PC-3 (cell line): ENCODE measurements at regions not wholly inside any gene's neighbourhood (a gene's known extent, or its start where the extent isn't known, plus 50 kb on each side); places are given as distances from the start of the nearest gene placed in this dataset.

Experiments used
- ATAC-seq: fragments of 200-7000 bp; cut with Tn5 transposase; 2 replicates; pipeline ENCODE4 v1.9.1; 2020; ENCODE audit warnings: mild to moderate bottlenecking, moderate library complexity
- BruUV-seq: library from RNA; stranded (reverse); fragments of 400-500 nt; replicated peaks from 2 replicates; lab custom pipeline; 2021; lab: Mats Ljungman, UMichigan
- CTCF ChIA-PET: fragments of 300-600 bp; sonication (Branson Sonifier 250); formaldehyde crosslinking; loops from one replicate; lab custom pipeline; 2022; ENCODE audit warnings: antibody characterized with exemption; lab: Charles Lee
- POLR2A ChIA-PET: fragments of 300-600 bp; sonication (Branson Sonifier 250); formaldehyde crosslinking; loops from one replicate; lab custom pipeline; 2022; ENCODE audit warnings: antibody characterized with exemption; ENCODE audit not compliant: unreplicated experiment; lab: Charles Lee
- DNase-seq: peaks from one replicate; pipeline ENCODE4 v3.0.0-alpha.2; 2015
- H2AFZ ChIP-seq: fragments of 300-600 bp; sonication (generic); 2 replicates; pipeline ENCODE4 v1.6.0; 2016; ENCODE audit warnings: antibody characterized with exemption, low read length
- H3F3A ChIP-seq: fragments of 300-600 bp; sonication (generic); one replicate; pipeline ENCODE4 v1.6.0; 2017; ENCODE audit warnings: antibody characterized with exemption, low read length, control low read depth, mild to moderate bottlenecking; ENCODE audit not compliant: unreplicated experiment
- H3K27ac ChIP-seq: fragments of 300-600 bp; sonication (generic); 2 replicates; pipeline ENCODE4 v1.5.1; 2016; ENCODE audit warnings: mild to moderate bottlenecking, low read length
- H3K27me3 ChIP-seq: fragments of 300-600 bp; sonication (generic); 2 replicates; pipeline ENCODE4 v1.6.1; 2016; ENCODE audit warnings: low read length, mixed read lengths
- H3K36me3 ChIP-seq: fragments of 300-600 bp; sonication (generic); 2 replicates; pipeline ENCODE4 v1.6.1; 2016; ENCODE audit warnings: low read depth, mixed run types, low read length, mixed read lengths
- H3K4me1 ChIP-seq: fragments of 300-600 bp; sonication (generic); 2 replicates; pipeline ENCODE4 v1.5.1; 2016; ENCODE audit warnings: low read length; ENCODE audit not compliant: insufficient read depth
- H3K4me2 ChIP-seq: fragments of 300-600 bp; sonication (generic); 2 replicates; pipeline ENCODE4 v1.6.0; 2016; ENCODE audit warnings: low read length
- H3K4me3 ChIP-seq: fragments of 300-600 bp; sonication (generic); 2 replicates; pipeline ENCODE4 v1.5.1; 2016; ENCODE audit warnings: mild to moderate bottlenecking, low read length, mixed read lengths
- H3K79me2 ChIP-seq: fragments of 300-600 bp; sonication (generic); 2 replicates; pipeline ENCODE4 v1.6.1; 2017; ENCODE audit warnings: low read length, mixed read lengths
- H3K9ac ChIP-seq: fragments of 300-600 bp; sonication (generic); 2 replicates; pipeline ENCODE4 v1.6.0; 2016; ENCODE audit warnings: mild to moderate bottlenecking, low read length
- H3K9me2 ChIP-seq: fragments of 300-600 bp; sonication (generic); replicated peaks from 2 replicates; pipeline ENCODE4 v1.6.1; 2016; ENCODE audit warnings: mixed run types, low read length, mixed read lengths
- H3K9me3 ChIP-seq: fragments of 300-600 bp; sonication (generic); 2 replicates; pipeline ENCODE4 v1.6.1; 2016; ENCODE audit warnings: low read length, mixed read lengths
- H4K20me1 ChIP-seq: fragments of 300-600 bp; sonication (generic); 2 replicates; pipeline ENCODE4 v1.6.1; 2016; ENCODE audit warnings: low read length, mixed read lengths
- CTCF ChIP-seq: fragments of 300-600 bp; sonication (generic); conservative IDR thresholded peaks from 2 replicates; pipeline ENCODE4 v1.5.1; 2017; ENCODE audit warnings: antibody characterized with exemption, low read depth, mild to moderate bottlenecking, low read length
- EZH2 ChIP-seq: fragments of 300-600 bp; sonication (generic); IDR thresholded peaks from one replicate; pipeline ENCODE4 v1.6.1; 2017; ENCODE audit warnings: antibody characterized with exemption, mild to moderate bottlenecking, low read length; ENCODE audit not compliant: unreplicated experiment
- EZH2phosphoT487 ChIP-seq: fragments of 300-600 bp; sonication (generic); IDR thresholded peaks from 2 replicates; pipeline ENCODE4 v1.6.1; 2018; ENCODE audit warnings: mild to moderate bottlenecking, antibody characterized with exemption, low read length, borderline replicate concordance
- intact Hi-C: fragments of 100-400 bp; cut with micrococcal nuclease; formaldehyde crosslinking; loops from 2 replicates; pipeline ENCODE4 v1.9.0; 2023

DNA sequence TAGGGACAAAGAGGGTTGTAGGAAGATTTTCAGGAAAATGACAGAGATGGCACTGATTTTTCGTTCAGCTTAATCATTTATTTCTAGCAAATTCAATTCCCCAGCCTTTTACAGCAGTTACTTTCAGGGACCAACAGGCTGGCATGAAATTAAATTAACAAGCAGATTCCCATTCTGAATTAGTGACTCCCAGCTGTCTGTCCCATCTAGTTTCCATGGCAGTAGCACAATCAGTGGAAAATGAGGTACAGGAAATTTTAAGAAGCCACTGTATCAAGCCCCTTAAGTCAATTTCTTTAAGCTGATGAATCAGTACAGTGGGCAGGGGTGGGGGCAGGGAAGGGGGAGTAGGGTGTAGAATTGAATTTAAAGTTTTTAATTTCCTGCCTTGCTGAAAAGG, 121.1 kb upstream of the TEX13C start:
- ATAC-seq (no peak), DNase-seq (no peak)
- no peak overlapping the region for H3K4me2 ChIP-seq
- no peak overlapping the region for H3K27ac ChIP-seq
- intact Hi-C loops = no loop called here
- CTCF ChIA-PET = no interaction called here
- POLR2A ChIA-PET = no interaction called here
- H3K4me3 ChIP-seq = no peak overlapping the region
- H3K9ac ChIP-seq = no peak overlapping the region
- no peaks in the 10 kb centered on the region for H3K36me3 ChIP-seq
- peaks cover 28% of the 10 kb centered on the region for H3K27me3 ChIP-seq
- H3K9me2 ChIP-seq = no peaks in the 10 kb centered on the region
- H3K9me3 ChIP-seq = no peaks in the 10 kb centered on the region
- no peaks in the 10 kb centered on the region for H3K4me1 ChIP-seq
- no TSS peak for BruUV-seq
- H4K20me1 ChIP-seq = no peaks in the 10 kb centered on the region
- TF ChIP-seq EZH2 (no peak), CTCF (no peak), EZH2phosphoT487 (no peak)
- no peak overlapping the region for H2AFZ ChIP-seq
- no peaks in the 10 kb centered on the region for H3F3A ChIP-seq
- no peaks in the 10 kb centered on the region for H3K79me2 ChIP-seq

- Histone ChIP-seq H3F3A (no peaks in the 10 kb centered on the region), H3K9ac (no peak overlapping the region), H3K36me3 (no peaks in the 10 kb centered on the region), H3K79me2 (no peaks in the 10 kb centered on the region), H3K4me3 (peak overlapping the region; percentile 63; the same call in 1 of the 2 replicates), H3K27me3 (peaks cover 35% of the 10 kb centered on the region), H3K9me2 (no peaks in the 10 kb centered on the region), H3K4me2 (peak overlapping the region; percentile 89), H3K27ac (no peak overlapping the region), H3K4me1 (no peaks in the 10 kb centered on the region), H2AFZ (peak overlapping the region; percentile 95; the same call in 1 of the 2 replicates), H3K9me3 (no peaks in the 10 kb centered on the region), H4K20me1 (no peaks in the 10 kb centered on the region)
- CTCF ChIA-PET = no interaction called here
- intact Hi-C loops = loop anchor here (5.0 to 10.0 kb wide), 2 partner anchors 92 to 795 kb away; no protein-coding TSS in a partner anchor
- BruUV-seq = no TSS peak
- ATAC-seq = no peak
- DNase-seq = no peak
- POLR2A ChIA-PET = no interaction called here
- TF ChIP-seq EZH2 (no peak), EZH2phosphoT487 (peak; percentile 25; the same call in 1 of the 2 replicates)
These were observed 117.0 kb upstream of the TEX13C start for GRCh38 chrX:125202591-125203248.

GRCh38 chrX:125203365-125203736, 116.3 kb upstream of the TEX13C start:
- peaks cover 35% of the 10 kb centered on the region for H3K27me3 ChIP-seq
- H3K4me2 ChIP-seq = peak overlapping the region; percentile 89
- no peak overlapping the region for H3K9ac ChIP-seq
- ATAC-seq (no peak), DNase-seq (no peak)
- H3K27ac ChIP-seq = no peak overlapping the region
- no peaks in the 10 kb centered on the region for H4K20me1 ChIP-seq
- ChIA-PET POLR2A (no interaction called here), CTCF (no interaction called here)
- H3F3A ChIP-seq = no peaks in the 10 kb centered on the region
- H3K9me3 ChIP-seq = no peaks in the 10 kb centered on the region
- H3K4me1 ChIP-seq = no peaks in the 10 kb centered on the region
- H3K36me3 ChIP-seq = no peaks in the 10 kb centered on the region
- H3K79me2 ChIP-seq = no peaks in the 10 kb centered on the region
- H2AFZ ChIP-seq = peak overlapping the region; percentile 95
- TF ChIP-seq CTCF (no peak), EZH2phosphoT487 (0 out of 2 replicates have a peak, but pooled peaks have one; percentile 1), EZH2 (no peak)
- H3K9me2 ChIP-seq = no peaks in the 10 kb centered on the region
- H3K4me3 ChIP-seq = peak overlapping the region; percentile 63
- intact Hi-C loops = loop anchor here (5.0 to 10.0 kb wide), 2 partner anchors 91 to 796 kb away; no protein-coding TSS in a partner anchor
- BruUV-seq = no TSS peak
